Adrenal gland (tissue), 5 donors: ENCODE measurements at regions not wholly inside any gene's neighbourhood (a gene's known extent, or its start where the extent isn't known, plus 50 kb on each side); places are given as distances from the start of the nearest gene placed in this dataset.

Experiments used
- POLR2A ChIP-seq, 2 donors: fragments of 450-650 bp; IDR thresholded peaks; one replicate each; pipeline ENCODE4 v1.6.1; 2017; ENCODE audit warnings: antibody characterized with exemption in 2 of 2, mild to moderate bottlenecking in 2 of 2, moderate library complexity in 1 of 2
- TF ChIP-seq, protein P1 (sequence below), 6 experiments: fragments of 450-650 bp in 4 of 6; fragments of 200-600 bp in 2 of 6; sonication (generic) in 1 of 6; IDR thresholded peaks; 1 replicate in 5 of 6; 2 replicates in 1 of 6; pipeline versions ENCODE4 v1.5.1 to v1.8.0; 2016 to 2021; ENCODE audit warnings: antibody characterized with exemption in 6 of 6, mild to moderate bottlenecking in 2 of 6, moderate library complexity in 1 of 6
- donor health status: DM: no; HTN: no; CAD: no.

DNA sequence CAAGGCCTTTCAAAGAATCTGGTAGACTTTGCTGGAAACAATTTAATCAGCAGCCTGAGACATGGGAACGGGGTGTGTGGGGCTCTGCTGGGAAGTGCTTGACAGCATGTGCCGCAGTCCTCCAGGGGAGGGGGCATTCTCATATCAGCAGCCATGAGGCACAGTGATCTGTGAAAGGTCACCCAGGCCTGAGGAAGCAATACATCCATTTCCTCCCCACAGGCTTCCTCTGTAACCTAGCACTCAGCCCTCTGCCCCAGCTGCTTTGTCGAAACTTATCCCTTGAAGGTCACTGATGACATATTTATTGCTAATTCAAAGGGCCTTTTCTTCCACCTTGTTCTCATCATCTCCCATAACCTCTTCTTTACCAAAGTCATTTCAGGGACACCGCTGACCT lies 103.3 kb downstream of the TNFAIP3 start:
- TF ChIP-seq, protein P1, sequence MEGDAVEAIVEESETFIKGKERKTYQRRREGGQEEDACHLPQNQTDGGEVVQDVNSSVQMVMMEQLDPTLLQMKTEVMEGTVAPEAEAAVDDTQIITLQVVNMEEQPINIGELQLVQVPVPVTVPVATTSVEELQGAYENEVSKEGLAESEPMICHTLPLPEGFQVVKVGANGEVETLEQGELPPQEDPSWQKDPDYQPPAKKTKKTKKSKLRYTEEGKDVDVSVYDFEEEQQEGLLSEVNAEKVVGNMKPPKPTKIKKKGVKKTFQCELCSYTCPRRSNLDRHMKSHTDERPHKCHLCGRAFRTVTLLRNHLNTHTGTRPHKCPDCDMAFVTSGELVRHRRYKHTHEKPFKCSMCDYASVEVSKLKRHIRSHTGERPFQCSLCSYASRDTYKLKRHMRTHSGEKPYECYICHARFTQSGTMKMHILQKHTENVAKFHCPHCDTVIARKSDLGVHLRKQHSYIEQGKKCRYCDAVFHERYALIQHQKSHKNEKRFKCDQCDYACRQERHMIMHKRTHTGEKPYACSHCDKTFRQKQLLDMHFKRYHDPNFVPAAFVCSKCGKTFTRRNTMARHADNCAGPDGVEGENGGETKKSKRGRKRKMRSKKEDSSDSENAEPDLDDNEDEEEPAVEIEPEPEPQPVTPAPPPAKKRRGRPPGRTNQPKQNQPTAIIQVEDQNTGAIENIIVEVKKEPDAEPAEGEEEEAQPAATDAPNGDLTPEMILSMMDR (IDR thresholded peaks at IDR 0.05): no peak
- TF ChIP-seq POLR2A (IDR thresholded peaks at IDR 0.05): no peak
